Smooth muscle cell (in vitro differentiated cells): ENCODE measurements at regions not wholly inside any gene's neighbourhood (a gene's known extent, or its start where the extent isn't known, plus 50 kb on each side); places are given as distances from the start of the nearest gene placed in this dataset.

Experiments
- DNase-seq: peaks from one replicate; lab custom pipeline; 2025; ENCODE audit not compliant: unreplicated experiment; lab: John Stamatoyannopoulos, UW
- H2AFZ ChIP-seq: fragments of 200-600 bp; sonication (generic); 2 replicates; pipeline ENCODE4 v1.6.0; 2016; ENCODE audit warnings: antibody characterized with exemption, low read depth, mild to moderate bottlenecking
- H3F3A ChIP-seq: fragments of 200-600 bp; sonication (generic); 2 replicates; pipeline ENCODE4 v1.6.0; 2017; ENCODE audit warnings: antibody characterized with exemption, low read depth
- H3K27ac ChIP-seq: fragments of 200-600 bp; sonication (generic); 2 replicates; pipeline ENCODE4 v1.5.1; 2016; ENCODE audit warnings: low read depth, mild to moderate bottlenecking
- H3K27me3 ChIP-seq: fragments of 200-600 bp; sonication (generic); 2 replicates; pipeline ENCODE4 v1.6.1; 2016; ENCODE audit warnings: low read depth, mild to moderate bottlenecking
- H3K36me3 ChIP-seq: fragments of 200-600 bp; sonication (generic); 2 replicates; pipeline ENCODE4 v1.5.1; 2016; ENCODE audit warnings: low read depth
- H3K4me1 ChIP-seq: fragments of 200-600 bp; sonication (generic); 2 replicates; pipeline ENCODE4 v1.5.1; 2016; ENCODE audit warnings: low read depth
- H3K4me2 ChIP-seq: fragments of 200-600 bp; sonication (generic); 2 replicates; pipeline ENCODE4 v1.6.0; 2016; ENCODE audit warnings: mild to moderate bottlenecking
- H3K4me3 ChIP-seq: fragments of 200-600 bp; sonication (generic); 2 replicates; pipeline ENCODE4 v1.5.1; 2016; ENCODE audit warnings: mild to moderate bottlenecking
- H3K79me2 ChIP-seq: fragments of 200-600 bp; sonication (generic); 2 replicates; pipeline ENCODE4 v1.6.0; 2016; ENCODE audit warnings: low read depth, mild to moderate bottlenecking
- H3K9ac ChIP-seq: fragments of 200-600 bp; sonication (generic); 2 replicates; pipeline ENCODE4 v1.6.0; 2016; ENCODE audit warnings: low read depth
- H3K9me3 ChIP-seq: fragments of 200-600 bp; sonication (generic); replicated peaks from 2 replicates; pipeline ENCODE4 v1.5.1; 2016; ENCODE audit warnings: low read depth
- H4K20me1 ChIP-seq: fragments of 200-600 bp; sonication (generic); 2 replicates; pipeline ENCODE4 v1.6.0; 2016; ENCODE audit warnings: low read depth
- CTCF ChIP-seq: fragments of 200-600 bp; sonication (generic); IDR thresholded peaks from 2 replicates; pipeline ENCODE4 v1.5.1; 2017; ENCODE audit warnings: borderline replicate concordance, mild to moderate bottlenecking, antibody characterized with exemption; ENCODE audit not compliant: insufficient read depth, poor library complexity, severe bottlenecking
- whole genome bisulfite sequencing: methylation state at CpG from one replicate; pipeline ENCODE4 v1.1.7; 2016; ENCODE audit warnings: low lambda C conversion rate; 5-methylcytosine and 5-hydroxymethylcytosine counted together

- no peaks in the 10 kb centered on the region for H3F3A ChIP-seq
- H2AFZ ChIP-seq = peak overlapping the region; percentile 17
- no peak for DNase-seq
- H3K4me2 ChIP-seq = no peak overlapping the region
- peaks cover 8% of the 10 kb centered on the region for H3K4me1 ChIP-seq
- no peaks in the 10 kb centered on the region for H4K20me1 ChIP-seq
- no peaks in the 10 kb centered on the region for H3K27me3 ChIP-seq
- no peak overlapping the region for H3K27ac ChIP-seq
- no peaks in the 10 kb centered on the region for H3K9me3 ChIP-seq
- no peaks in the 10 kb centered on the region for H3K79me2 ChIP-seq
- no peak overlapping the region for H3K4me3 ChIP-seq
- no peak overlapping the region for H3K9ac ChIP-seq
- no peaks in the 10 kb centered on the region for H3K36me3 ChIP-seq
- TF ChIP-seq CTCF = no peak
These were observed 321.4 kb upstream of the GBE1 start for GRCh38 chr3:82082796-82083195.

GRCh38 chr3:82081351-82081750, 319.9 kb upstream of the GBE1 start:
- no peaks in the 10 kb centered on the region for H4K20me1 ChIP-seq

DNA sequence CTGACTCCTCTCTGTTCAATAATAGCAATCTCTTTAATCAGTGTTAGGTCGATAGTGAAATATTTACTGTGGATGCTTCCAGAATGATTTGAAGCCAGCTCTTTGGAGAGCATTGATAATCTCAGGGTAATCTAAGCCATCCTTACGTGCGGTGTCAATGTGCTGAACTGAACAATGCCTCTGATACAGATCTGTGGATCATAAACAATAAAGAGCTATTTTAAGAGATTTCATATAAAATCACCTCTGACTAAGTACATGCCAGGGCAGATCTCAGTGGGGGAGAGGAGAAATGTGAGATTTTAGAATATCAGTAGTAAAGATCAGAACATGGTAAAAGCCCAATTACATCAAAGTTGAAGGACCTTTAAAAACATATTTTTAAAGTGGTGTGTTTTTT, 319.3 kb upstream of the GBE1 start:
- H4K20me1 ChIP-seq = no peaks in the 10 kb centered on the region
- H3K27me3 ChIP-seq = no peaks in the 10 kb centered on the region
- H2AFZ ChIP-seq = peak overlapping the region; percentile 73
- no peak for TF ChIP-seq CTCF
- peak overlapping the region; percentile 34 for H3K4me2 ChIP-seq
- no peaks in the 10 kb centered on the region for H3K36me3 ChIP-seq
- 62% methylated on average over 3 of the region's 3 CpGs for WGBS
- DNase-seq = no peak
- H3K79me2 ChIP-seq = no peaks in the 10 kb centered on the region
- no peak overlapping the region for H3K4me3 ChIP-seq
- no peaks in the 10 kb centered on the region for H3F3A ChIP-seq
- no peaks in the 10 kb centered on the region for H3K4me1 ChIP-seq
- peak overlapping the region; percentile 66 for H3K27ac ChIP-seq
- H3K9me3 ChIP-seq = no peaks in the 10 kb centered on the region
- no peak overlapping the region for H3K9ac ChIP-seq

More at GRCh38 chr3:82081351-82081750, 319.9 kb upstream of the GBE1 start:
- Histone ChIP-seq H3K79me2 (no peaks in the 10 kb centered on the region), H3K9ac (no peak overlapping the region), H3K27me3 (no peaks in the 10 kb centered on the region), H2AFZ (peak overlapping the region; percentile 73), H3K36me3 (no peaks in the 10 kb centered on the region), H3K4me3 (no peak overlapping the region), H3K4me1 (no peaks in the 10 kb centered on the region), H3F3A (no peaks in the 10 kb centered on the region), H3K4me2 (peak overlapping the region; percentile 34), H3K9me3 (no peaks in the 10 kb centered on the region), H3K27ac (peak overlapping the region; percentile 66)
- 83% methylated on average over 2 of the region's 2 CpGs for WGBS
- no peak for TF ChIP-seq CTCF
- no peak for DNase-seq

GRCh38 chr3:82080261-82080660, 318.8 kb upstream of the GBE1 start:
- Histone ChIP-seq H2AFZ (peak overlapping the region; percentile 73), H3K9ac (no peak overlapping the region), H3K4me1 (no peaks in the 10 kb centered on the region), H3K9me3 (no peaks in the 10 kb centered on the region), H3F3A (no peaks in the 10 kb centered on the region), H3K79me2 (no peaks in the 10 kb centered on the region), H3K4me3 (no peak overlapping the region), H3K27ac (peak overlapping the region; percentile 66), H4K20me1 (no peaks in the 10 kb centered on the region), H3K36me3 (no peaks in the 10 kb centered on the region), H3K27me3 (no peaks in the 10 kb centered on the region), H3K4me2 (peak overlapping the region; percentile 34)
- 55% methylated on average over 3 of the region's 3 CpGs for WGBS
- DNase-seq = no peak
- TF ChIP-seq CTCF = no peak
